GOT3 (cell line): ENCODE measurements at regions not wholly inside any gene's neighbourhood (a gene's known extent, or its start where the extent isn't known, plus 50 kb on each side); places are given as distances from the start of the nearest gene placed in this dataset.

ENCODE experiments used
- DNase-seq: peaks from one replicate; lab custom pipeline; 2025; ENCODE audit warnings: mixed read lengths; lab: John Stamatoyannopoulos, UW

- DNase-seq = no peak
Measured at GRCh38 chr6:139676718-139677117, 302.3 kb upstream of the CITED2 start.

GRCh38 chr6:139666284-139666683, 291.8 kb upstream of the CITED2 start:
- no peak for DNase-seq

GRCh38 chr6:139663996-139664395, 289.5 kb upstream of the CITED2 start:
- no peak for DNase-seq

GRCh38 chr6:139659711-139660110, 285.3 kb upstream of the CITED2 start:
- DNase-seq = no peak

GRCh38 chr6:139659196-139659595, 284.7 kb upstream of the CITED2 start:
- no peak for DNase-seq

- DNase-seq = no peak
Measured at GRCh38 chr6:139657119-139657518, 282.7 kb upstream of the CITED2 start.

GRCh38 chr6:139655783-139656705, 281.6 kb upstream of the CITED2 start:
- no peak for DNase-seq

GRCh38 chr6:139654888-139655782, 280.7 kb upstream of the CITED2 start:
- no peak for DNase-seq

GRCh38 chr6:139654309-139654708, 279.9 kb upstream of the CITED2 start:
- no peak for DNase-seq

GRCh38 chr6:139653111-139653510, 278.7 kb upstream of the CITED2 start:
- no peak for DNase-seq

GRCh38 chr6:139650941-139651340, 276.5 kb upstream of the CITED2 start:
- no peak for DNase-seq

- no peak for DNase-seq
Measured at GRCh38 chr6:139649732-139650131, 275.3 kb upstream of the CITED2 start.

GRCh38 chr6:139649128-139649527, 274.7 kb upstream of the CITED2 start:
- no peak for DNase-seq

GRCh38 chr6:139648430-139649000, 274.1 kb upstream of the CITED2 start:
- DNase-seq = no peak

GRCh38 chr6:139647841-139648240, 273.4 kb upstream of the CITED2 start:
- no peak for DNase-seq

- DNase-seq = no peak
Measured at GRCh38 chr6:139647016-139647415, 272.6 kb upstream of the CITED2 start.

GRCh38 chr6:139644821-139645220, 270.4 kb upstream of the CITED2 start:
- DNase-seq = no peak

- no peak for DNase-seq
Measured at GRCh38 chr6:139643986-139644385, 269.5 kb upstream of the CITED2 start.

- no peak for DNase-seq
Measured at GRCh38 chr6:139642346-139642745, 267.9 kb upstream of the CITED2 start.

GRCh38 chr6:139641376-139641775, 266.9 kb upstream of the CITED2 start:
- no peak for DNase-seq

- no peak for DNase-seq
Measured at GRCh38 chr6:139640921-139641320, 266.5 kb upstream of the CITED2 start.

GRCh38 chr6:139640448-139640847, 266.0 kb upstream of the CITED2 start:
- no peak for DNase-seq
